ENCODE measurements at regions not wholly inside any gene's neighbourhood (a gene's known extent, or its start where the extent isn't known, plus 50 kb on each side); places are given as distances from the start of the nearest gene placed in this dataset.

- DNase-seq (ENCODE audit: low spot score): no peak
Observed at GRCh38 chr2:19545507-19545906, 187.1 kb upstream of the OSR1 start.

- no peak for DNase-seq (ENCODE audit: low spot score)
Observed at GRCh38 chr2:19543663-19544383, 185.4 kb upstream of the OSR1 start.

GRCh38 chr2:19542796-19543662, 184.6 kb upstream of the OSR1 start:
- DNase-seq (ENCODE audit: low spot score): no peak

- no peak for DNase-seq (ENCODE audit: low spot score)
Observed at GRCh38 chr2:19541884-19542283, 183.5 kb upstream of the OSR1 start.

- DNase-seq (ENCODE audit: low spot score): no peak
Observed at GRCh38 chr2:19540739-19541525, 182.5 kb upstream of the OSR1 start.

GRCh38 chr2:19538411-19538963, 180.1 kb upstream of the OSR1 start:
- DNase-seq (ENCODE audit: low spot score): no peak

GRCh38 chr2:19536136-19536535, 177.7 kb upstream of the OSR1 start:
- no peak for DNase-seq (ENCODE audit: low spot score)

GRCh38 chr2:19532547-19533196, 174.2 kb upstream of the OSR1 start:
- DNase-seq (ENCODE audit: low spot score): no peak

GRCh38 chr2:19529677-19530076, 171.3 kb upstream of the OSR1 start:
- no peak for DNase-seq (ENCODE audit: low spot score)

- DNase-seq (ENCODE audit: low spot score): no peak
Observed at GRCh38 chr2:19527771-19528170, 169.3 kb upstream of the OSR1 start.

GRCh38 chr2:19525313-19525712, 166.9 kb upstream of the OSR1 start:
- DNase-seq (ENCODE audit: low spot score): no peak

- no peak for DNase-seq (ENCODE audit: low spot score)
Observed at GRCh38 chr2:19519045-19519444, 160.6 kb upstream of the OSR1 start.

- DNase-seq (ENCODE audit: low spot score): no peak
Observed at GRCh38 chr2:19507137-19507536, 148.7 kb upstream of the OSR1 start.

GRCh38 chr2:19505199-19506136, 147.0 kb upstream of the OSR1 start:
- DNase-seq (ENCODE audit: low spot score): no peak

GRCh38 chr2:19504400-19505198, 146.2 kb upstream of the OSR1 start:
- no peak for DNase-seq (ENCODE audit: low spot score)

- DNase-seq (ENCODE audit: low spot score): no peak
Observed at GRCh38 chr2:19503915-19504314, 145.5 kb upstream of the OSR1 start.

GRCh38 chr2:19503406-19503805, 145.0 kb upstream of the OSR1 start:
- DNase-seq (ENCODE audit: low spot score): no peak

- no peak for DNase-seq (ENCODE audit: low spot score)
Observed at GRCh38 chr2:19500126-19500525, 141.7 kb upstream of the OSR1 start.

- no peak for DNase-seq (ENCODE audit: low spot score)
Observed at GRCh38 chr2:19496646-19497045, 138.2 kb upstream of the OSR1 start.

- DNase-seq (ENCODE audit: low spot score): no peak
Observed at GRCh38 chr2:19494241-19494640, 135.8 kb upstream of the OSR1 start.

All from activated CD4-positive, alpha-beta T cell treated with anti-CD3 and anti-CD28 coated beads, Interleukin-2, Interleukin-4, amounts not matched to agents 100 ng/mL and 50 ng/mL, durations not matched to agents 16 hours and 8 hours (primary cell).